ENCODE measurements at regions not wholly inside any gene's neighbourhood (a gene's known extent, or its start where the extent isn't known, plus 50 kb on each side); places are given as distances from the start of the nearest gene placed in this dataset.
A peak's percentile ranks its signal among the peaks of the same experiment; 100 is the strongest.

DNA sequence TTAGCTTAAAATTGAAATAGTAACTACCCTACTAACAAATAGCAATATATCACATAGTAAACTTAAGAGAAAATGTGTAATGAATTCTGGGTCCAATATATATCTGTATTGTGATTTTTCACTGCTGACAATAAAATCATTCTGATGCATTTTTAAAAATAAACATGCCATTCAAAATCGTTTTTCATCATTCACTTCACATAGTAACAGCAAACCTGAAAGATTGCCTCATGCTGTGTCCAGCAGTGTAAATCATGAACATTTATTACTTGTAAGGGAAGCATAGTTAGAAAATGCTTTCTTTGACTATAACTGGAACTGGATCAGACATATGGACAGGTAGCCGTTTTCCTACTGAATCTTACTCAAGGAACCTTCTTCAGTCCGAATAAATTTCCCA lies 446.1 kb downstream of the UTRN start:
- no peak for DNase-seq

- DNase-seq = no peak
Measured at GRCh38 chr6:144736763-144737162, 451.6 kb downstream of the UTRN start.

GRCh38 chr6:144737998-144738397 lies 452.9 kb downstream of the UTRN start:
- no peak for DNase-seq

DNA sequence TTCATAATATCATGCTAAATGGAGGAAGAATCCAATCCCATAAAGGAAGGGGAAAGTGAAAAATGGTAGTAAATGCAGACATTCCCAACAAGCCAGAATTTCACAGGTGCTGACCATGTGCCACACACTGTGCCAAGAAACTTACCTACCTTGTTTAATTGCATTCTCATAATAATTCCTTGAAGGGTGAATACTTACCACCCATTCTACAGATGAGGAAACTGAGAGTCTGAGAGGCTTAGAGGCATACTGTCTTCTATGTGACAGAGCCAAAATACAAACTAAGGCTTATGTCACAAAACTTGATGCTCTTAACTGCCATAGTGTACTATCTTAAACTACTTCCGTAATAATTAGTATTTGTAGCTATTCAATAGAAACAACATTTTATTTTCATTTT lies 454.7 kb downstream of the UTRN start:
- no peak for DNase-seq

GRCh38 chr6:144741659-144742058 lies 456.5 kb downstream of the UTRN start:
- DNase-seq = no peak

GRCh38 chr6:144742779-144743178 lies 457.6 kb downstream of the UTRN start:
- DNase-seq = no peak

GRCh38 chr6:144744720-144745119 lies 459.6 kb downstream of the UTRN start:
- no peak for DNase-seq

DNA sequence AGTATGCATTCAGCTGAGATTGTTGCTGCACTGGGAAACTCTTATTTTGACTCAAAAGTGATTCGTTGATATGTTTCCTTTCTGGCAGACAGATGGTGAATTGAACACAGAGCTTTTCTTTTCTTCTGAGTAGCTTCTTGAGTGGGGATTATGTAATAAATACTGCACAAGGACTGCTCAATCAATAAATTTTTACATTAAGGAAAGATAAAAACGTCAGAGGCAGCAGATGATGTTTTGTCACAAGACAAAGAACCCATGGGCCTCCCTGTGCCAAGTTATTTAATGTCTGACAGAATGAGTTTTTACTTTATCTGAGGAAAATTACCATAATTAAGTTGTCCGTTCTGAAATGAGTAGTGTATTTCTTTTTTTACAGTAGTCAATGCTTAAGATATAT lies 460.3 kb downstream of the UTRN start:
- DNase-seq = no peak

GRCh38 chr6:144746902-144747469 lies 461.9 kb downstream of the UTRN start:
- DNase-seq = no peak

GRCh38 chr6:144749263-144749662 lies 464.1 kb downstream of the UTRN start:
- DNase-seq = no peak

- no peak for DNase-seq
Measured at GRCh38 chr6:144753023-144753705, 468.0 kb downstream of the UTRN start.

GRCh38 chr6:144756469-144756868 lies 471.3 kb downstream of the UTRN start:
- no peak for DNase-seq

- DNase-seq = no peak
Measured at GRCh38 chr6:144757299-144757698, 472.2 kb downstream of the UTRN start.

- DNase-seq = no peak
Measured at GRCh38 chr6:144757730-144758129, 472.6 kb downstream of the UTRN start.

- peak; percentile 2 for DNase-seq
Measured at GRCh38 chr6:144758602-144759001, 473.5 kb downstream of the UTRN start.

DNA sequence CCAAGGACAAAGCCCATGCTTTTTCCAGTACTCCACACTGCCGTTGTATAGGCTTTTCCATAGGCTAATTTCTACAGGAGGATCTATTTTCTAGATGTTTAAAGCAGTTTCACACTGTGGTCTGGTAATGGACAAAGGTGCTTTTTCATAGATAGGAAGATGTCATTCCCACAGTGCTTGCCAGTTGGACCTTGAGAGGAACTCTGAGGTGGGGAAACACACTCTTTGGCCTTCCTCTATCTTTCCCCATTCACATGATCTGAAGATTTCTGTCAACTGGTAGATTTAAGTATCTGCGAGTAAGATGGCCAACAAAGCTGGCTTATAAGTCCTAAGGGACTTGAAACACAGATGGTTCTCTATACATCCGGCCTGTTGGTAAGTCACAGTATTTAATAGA lies 477.3 kb downstream of the UTRN start:
- no peak for DNase-seq

- no peak for DNase-seq
Measured at GRCh38 chr6:144767051-144767450, 481.9 kb downstream of the UTRN start.

- DNase-seq = no peak
Measured at GRCh38 chr6:144768551-144769075, 483.5 kb downstream of the UTRN start.

DNA sequence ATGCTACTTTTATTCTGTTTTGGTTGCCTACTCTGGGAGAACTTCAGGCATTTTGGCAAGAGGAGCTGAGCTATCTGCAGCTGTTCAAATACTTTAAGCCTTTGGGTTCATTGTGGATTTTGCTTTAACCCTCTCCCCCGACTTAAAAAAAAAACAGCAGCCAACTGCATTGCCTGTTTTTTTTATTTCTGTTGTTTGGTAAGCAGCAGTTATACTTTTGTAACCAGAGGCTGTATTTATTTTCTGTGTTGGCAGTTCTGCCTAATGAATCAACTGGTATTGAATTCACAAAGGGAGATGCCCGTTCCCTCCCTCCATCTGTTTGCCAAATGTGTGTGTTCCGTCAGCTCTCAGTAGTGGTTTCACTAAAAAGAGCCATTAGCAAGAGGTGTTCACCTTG lies 484.0 kb downstream of the UTRN start:
- no peak for DNase-seq

DNA sequence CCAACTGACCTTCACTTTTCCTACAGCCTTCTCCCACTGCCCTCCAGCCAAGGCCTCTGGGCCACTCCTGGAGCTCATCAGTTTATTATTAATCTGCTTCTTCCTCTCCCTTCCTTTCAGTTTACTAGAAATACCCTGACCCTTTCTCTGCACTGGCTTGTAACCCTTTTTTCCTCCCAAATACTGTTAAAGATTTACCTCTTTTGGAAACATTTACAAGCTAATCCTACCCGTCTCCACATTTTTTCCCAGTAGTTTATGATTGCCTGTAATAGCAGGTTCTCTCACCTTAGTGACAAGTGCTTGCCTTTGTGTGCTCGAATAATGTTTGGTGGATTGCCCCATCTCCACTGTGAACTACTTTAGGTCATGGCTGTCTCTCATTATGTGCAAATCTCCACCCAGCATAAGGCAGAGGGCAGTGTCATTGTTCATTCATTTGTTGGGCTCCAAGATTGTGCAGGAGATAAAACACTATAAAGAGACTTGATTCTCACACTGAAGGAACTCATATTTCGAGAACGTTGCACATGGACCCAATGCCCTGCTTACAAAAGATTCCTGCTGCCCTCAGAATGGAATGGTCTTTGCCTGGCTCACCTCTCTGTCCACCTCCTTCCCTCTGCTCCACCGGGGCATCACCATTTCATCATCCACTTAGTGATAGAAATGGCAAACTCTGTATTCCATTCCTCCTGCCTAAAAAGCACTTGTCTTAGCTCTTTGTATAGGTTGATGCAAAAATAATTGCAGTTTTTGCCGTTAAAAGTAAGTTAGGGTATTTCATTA lies 491.1 kb downstream of the UTRN start:
- no peak for DNase-seq

- DNase-seq = no peak
Measured at GRCh38 chr6:144777249-144777648, 492.1 kb downstream of the UTRN start.

- no peak for DNase-seq
Measured at GRCh38 chr6:144778056-144778455, 492.9 kb downstream of the UTRN start.

- no peak for DNase-seq
Measured at GRCh38 chr6:144778773-144779492, 493.8 kb downstream of the UTRN start.
